Thyroid gland (tissue), 4 donors: ENCODE measurements at regions not wholly inside any gene's neighbourhood (a gene's known extent, or its start where the extent isn't known, plus 50 kb on each side); places are given as distances from the start of the nearest gene placed in this dataset.

Experiments
- DNase-seq, 2 donors: peaks; one replicate each; pipeline ENCODE4 v3.0.0-alpha.2; 2019
- H3K27ac ChIP-seq, 3 donors: fragments of 200-600 bp; sonication (generic); 1 replicate in 2 of 3; 2 replicates in 1 of 3; pipeline ENCODE4 v1.5.1; 2016 to 2019; ENCODE audit warnings: mild to moderate bottlenecking in 1 of 3, moderate library complexity in 1 of 3
- H3K27me3 ChIP-seq: fragments of 200-600 bp; sonication (generic); one replicate; pipeline ENCODE4 v1.5.1; 2019
- H3K36me3 ChIP-seq, 2 donors: fragments of 200-600 bp; sonication (generic); one replicate each; pipeline ENCODE4 v1.5.1; 2016 to 2019
- H3K4me1 ChIP-seq, 2 donors: fragments of 200-600 bp; sonication (generic); one replicate each; pipeline ENCODE4 v1.5.1; 2017 to 2019
- H3K4me3 ChIP-seq, 3 donors: fragments of 200-600 bp; sonication (generic); replicated peaks in 1 of 3; 1 replicate in 2 of 3; 2 replicates in 1 of 3; pipeline ENCODE4 v1.5.1; 2016; ENCODE audit warnings: mild to moderate bottlenecking in 1 of 3
- H3K9me3 ChIP-seq: fragments of 200-600 bp; sonication (generic); one replicate; pipeline ENCODE4 v1.5.1; 2017
- CTCF ChIP-seq, 6 experiments: fragments of 200-600 bp in 3 of 6; fragments of 450-650 bp in 3 of 6; sonication (generic) in 3 of 6; IDR thresholded peaks; one replicate each; pipeline ENCODE4 v1.5.1; 2016 to 2019; ENCODE audit warnings: antibody characterized with exemption in 6 of 6, mild to moderate bottlenecking in 2 of 6, inconsistent platforms in 1 of 6, moderate library complexity in 1 of 6
- POLR2A ChIP-seq, 2 donors: fragments of 450-650 bp; IDR thresholded peaks; one replicate each; pipeline ENCODE4 v1.6.1; 2017; ENCODE audit warnings: antibody characterized with exemption in 2 of 2, mild to moderate bottlenecking in 2 of 2, moderate library complexity in 1 of 2
- WGBS, 2 donors: methylation state at CpG; one replicate each; pipeline ENCODE4 v1.1.5; 2017; 5-methylcytosine and 5-hydroxymethylcytosine counted together
- intact Hi-C: fragments of 100-400 bp; cut with DNase I; formaldehyde crosslinking; loops from one replicate; pipeline ENCODE4 v1.15.1; 2023

- Histone ChIP-seq H3K9me3 (no peaks in the 10 kb centered on the region), H3K4me3 (no peak overlapping the region), H3K4me1 (no peaks in the 10 kb centered on the region), H3K36me3 (no peaks in the 10 kb centered on the region), H3K27me3 (no peaks in the 10 kb centered on the region), H3K27ac (no peak overlapping the region)
- no peak for DNase-seq
- WGBS, 2 donors, result 77 to 84% methylated on average over 2 of the region's 2 CpGs
- intact Hi-C loops, result no loop called here
- TF ChIP-seq CTCF (IDR thresholded peaks at IDR 0.05), result no peak
- no peak for TF ChIP-seq POLR2A (IDR thresholded peaks at IDR 0.05)
These were observed 417.9 kb downstream of the CD109 start for GRCh38 chr6:74113901-74114300.

- no peaks in the 10 kb centered on the region for H3K9me3 ChIP-seq
- intact Hi-C loops, result no loop called here
These were observed 407.4 kb downstream of the CD109 start for GRCh38 chr6:74103417-74103816.

GRCh38 chr6:74100719-74101287, 404.8 kb downstream of the CD109 start:
- H3K9me3 ChIP-seq, result no peaks in the 10 kb centered on the region

More at GRCh38 chr6:74103417-74103816, 407.4 kb downstream of the CD109 start:
- TF ChIP-seq POLR2A (IDR thresholded peaks at IDR 0.05) (no peak), CTCF (IDR thresholded peaks at IDR 0.05) (no peak)
- Histone ChIP-seq H3K4me1 (no peaks in the 10 kb centered on the region), H3K27ac (no peak overlapping the region), H3K4me3 (no peak overlapping the region), H3K27me3 (no peaks in the 10 kb centered on the region), H3K36me3 (no peaks in the 10 kb centered on the region)
- no peak for DNase-seq

GRCh38 chr6:74096329-74096728, 400.3 kb downstream of the CD109 start:
- H3K4me1 ChIP-seq, result no peaks in the 10 kb centered on the region
- TF ChIP-seq CTCF (IDR thresholded peaks at IDR 0.05) (no peak), POLR2A (IDR thresholded peaks at IDR 0.05) (no peak)
- no peak overlapping the region for H3K27ac ChIP-seq
- intact Hi-C loops, result no loop called here
- H3K9me3 ChIP-seq, result no peaks in the 10 kb centered on the region
- no peak overlapping the region for H3K4me3 ChIP-seq
- H3K27me3 ChIP-seq, result no peaks in the 10 kb centered on the region
- no peak for DNase-seq
- no peaks in the 10 kb centered on the region for H3K36me3 ChIP-seq

More at GRCh38 chr6:74100719-74101287, 404.8 kb downstream of the CD109 start:
- Histone ChIP-seq H3K27me3 (no peaks in the 10 kb centered on the region), H3K27ac (no peak overlapping the region), H3K4me3 (no peak overlapping the region), H3K36me3 (no peaks in the 10 kb centered on the region), H3K4me1 (no peaks in the 10 kb centered on the region)
- DNase-seq, result no peak
- TF ChIP-seq POLR2A (IDR thresholded peaks at IDR 0.05) (no peak), CTCF (IDR thresholded peaks at IDR 0.05) (no peak)
- intact Hi-C loops, result no loop called here

- no peaks in the 10 kb centered on the region for H3K36me3 ChIP-seq
- H3K27ac ChIP-seq, result no peak overlapping the region
- intact Hi-C loops, result loop anchor here (5.0 kb wide), 1 partner anchor 1114 kb away; the partner anchor contains the start of gene COL12A1
- H3K4me3 ChIP-seq, result no peak overlapping the region
- no peak for TF ChIP-seq CTCF (IDR thresholded peaks at IDR 0.05)
- no peak for TF ChIP-seq POLR2A (IDR thresholded peaks at IDR 0.05)
- WGBS, 2 donors, result 70 to 71% methylated on average over 1 of the region's 1 CpG
- H3K9me3 ChIP-seq, result no peaks in the 10 kb centered on the region
- no peaks in the 10 kb centered on the region for H3K4me1 ChIP-seq
- DNase-seq, result no peak
- no peaks in the 10 kb centered on the region for H3K27me3 ChIP-seq
These were observed 397.4 kb downstream of the CD109 start for GRCh38 chr6:74093361-74093760.
